Osteocyte (in vitro differentiated cells): ENCODE measurements at regions not wholly inside any gene's neighbourhood (a gene's known extent, or its start where the extent isn't known, plus 50 kb on each side); places are given as distances from the start of the nearest gene placed in this dataset.

Experiments
- DNase-seq: peaks from one replicate; pipeline ENCODE4 v3.0.0; 2021; ENCODE audit warnings: mixed read lengths; ENCODE audit not compliant: unreplicated experiment; ENCODE audit errors: extremely low spot score
- H3K27ac Mint-ChIP-seq: one replicate; pipeline ENCODE4 v1.8.0; 2021; ENCODE audit warnings: mild to moderate bottlenecking, mixed read lengths; ENCODE audit not compliant: unreplicated experiment
- H3K27me3 Mint-ChIP-seq: one replicate; pipeline ENCODE4 v1.8.0; 2021; ENCODE audit warnings: mixed read lengths; ENCODE audit not compliant: unreplicated experiment
- H3K36me3 Mint-ChIP-seq: one replicate; pipeline ENCODE4 v1.8.0; 2021; ENCODE audit warnings: mixed read lengths; ENCODE audit not compliant: unreplicated experiment
- H3K4me1 Mint-ChIP-seq: one replicate; pipeline ENCODE4 v1.8.0; 2021; ENCODE audit warnings: mixed read lengths; ENCODE audit not compliant: unreplicated experiment
- H3K4me3 Mint-ChIP-seq: one replicate; pipeline ENCODE4 v1.8.0; 2021; ENCODE audit warnings: mild to moderate bottlenecking, moderate library complexity, mixed read lengths; ENCODE audit not compliant: unreplicated experiment
- H3K9me3 Mint-ChIP-seq: one replicate; pipeline ENCODE4 v1.8.0; 2021; ENCODE audit warnings: mixed read lengths; ENCODE audit not compliant: unreplicated experiment
- TF ChIP-seq, protein P1 (sequence below): fragments of 200-600 bp; sonication (generic); IDR thresholded peaks from 2 replicates; pipeline ENCODE4 v1.5.0; 2021; ENCODE audit warnings: antibody characterized with exemption, mild to moderate bottlenecking, moderate library complexity

DNA sequence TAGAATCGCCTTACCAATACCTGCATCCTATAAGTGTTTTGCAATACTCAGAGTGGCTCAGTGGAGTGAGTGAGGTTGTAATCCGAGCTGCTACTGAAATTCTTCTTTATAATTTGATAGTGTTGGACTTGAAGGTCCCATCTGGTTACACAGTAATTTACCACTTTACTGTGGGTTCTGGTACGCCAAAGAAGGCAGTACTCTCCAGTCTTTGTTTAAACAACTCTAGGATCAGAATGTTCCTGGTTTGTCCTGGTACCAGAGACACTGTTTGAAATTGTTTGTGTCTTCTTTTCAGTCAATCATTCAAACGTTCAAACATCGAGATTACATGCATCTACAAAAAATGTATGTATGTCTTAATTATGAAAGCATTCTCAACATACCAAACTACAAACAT lies 51.3 kb upstream of the AMN1 start:
- peaks cover 8% of the 10 kb centered on the region for H3K27me3 Mint-ChIP-seq
- no peak overlapping the region for H3K27ac Mint-ChIP-seq
- H3K36me3 Mint-ChIP-seq, result no peaks in the 10 kb centered on the region

DNA sequence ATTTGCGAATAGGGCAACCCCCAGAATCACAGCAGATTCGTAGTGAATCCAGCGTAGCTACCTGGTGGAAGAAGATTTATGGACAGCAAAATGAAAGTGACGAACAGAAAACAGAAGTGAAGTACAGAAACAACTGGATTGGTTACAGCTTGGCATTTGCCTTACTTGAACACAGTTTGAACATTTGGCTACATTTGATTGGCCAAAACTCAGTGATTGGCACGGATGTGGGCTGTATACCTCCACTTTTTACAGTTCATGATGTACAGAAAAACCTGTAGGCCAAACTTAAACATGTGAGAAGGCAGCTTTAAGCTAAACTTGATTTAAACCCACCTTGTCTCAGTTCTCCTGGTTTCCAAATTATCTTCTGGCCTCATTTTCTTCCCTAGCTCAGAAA lies 49.9 kb upstream of the AMN1 start:
- Mint-ChIP-seq H3K9me3 (no peaks in the 10 kb centered on the region), H3K27me3 (peaks cover 9% of the 10 kb centered on the region), H3K27ac (no peak overlapping the region), H3K36me3 (no peaks in the 10 kb centered on the region), H3K4me1 (no peaks in the 10 kb centered on the region), H3K4me3 (no peak overlapping the region)
- TF ChIP-seq, protein P1, sequence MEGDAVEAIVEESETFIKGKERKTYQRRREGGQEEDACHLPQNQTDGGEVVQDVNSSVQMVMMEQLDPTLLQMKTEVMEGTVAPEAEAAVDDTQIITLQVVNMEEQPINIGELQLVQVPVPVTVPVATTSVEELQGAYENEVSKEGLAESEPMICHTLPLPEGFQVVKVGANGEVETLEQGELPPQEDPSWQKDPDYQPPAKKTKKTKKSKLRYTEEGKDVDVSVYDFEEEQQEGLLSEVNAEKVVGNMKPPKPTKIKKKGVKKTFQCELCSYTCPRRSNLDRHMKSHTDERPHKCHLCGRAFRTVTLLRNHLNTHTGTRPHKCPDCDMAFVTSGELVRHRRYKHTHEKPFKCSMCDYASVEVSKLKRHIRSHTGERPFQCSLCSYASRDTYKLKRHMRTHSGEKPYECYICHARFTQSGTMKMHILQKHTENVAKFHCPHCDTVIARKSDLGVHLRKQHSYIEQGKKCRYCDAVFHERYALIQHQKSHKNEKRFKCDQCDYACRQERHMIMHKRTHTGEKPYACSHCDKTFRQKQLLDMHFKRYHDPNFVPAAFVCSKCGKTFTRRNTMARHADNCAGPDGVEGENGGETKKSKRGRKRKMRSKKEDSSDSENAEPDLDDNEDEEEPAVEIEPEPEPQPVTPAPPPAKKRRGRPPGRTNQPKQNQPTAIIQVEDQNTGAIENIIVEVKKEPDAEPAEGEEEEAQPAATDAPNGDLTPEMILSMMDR, result no peak
- peak; percentile 6 for DNase-seq

More for the DNA sequence above, 51.3 kb upstream of the AMN1 start:
- H3K9me3 Mint-ChIP-seq, result no peaks in the 10 kb centered on the region
- TF ChIP-seq, protein P1, result no peak
- no peak overlapping the region for H3K4me3 Mint-ChIP-seq
- no peaks in the 10 kb centered on the region for H3K4me1 Mint-ChIP-seq
- DNase-seq, result no peak
